SW480 (cell line): ENCODE measurements at regions not wholly inside any gene's neighbourhood (a gene's known extent, or its start where the extent isn't known, plus 50 kb on each side); places are given as distances from the start of the nearest gene placed in this dataset.

Experiments used
- DNase-seq: peaks from one replicate; pipeline ENCODE4 v3.0.0-alpha.2; 2016; ENCODE audit warnings: low spot score

- DNase-seq: no peak
These were observed 433.8 kb upstream of the TCF4 start for GRCh38 chr18:56021809-56022195.

GRCh38 chr18:56021136-56021808, 433.3 kb upstream of the TCF4 start:
- DNase-seq: no peak

GRCh38 chr18:56019908-56020307, 431.9 kb upstream of the TCF4 start:
- no peak for DNase-seq

GRCh38 chr18:56019156-56019555, 431.2 kb upstream of the TCF4 start:
- DNase-seq: no peak

GRCh38 chr18:56009411-56009810, 421.4 kb upstream of the TCF4 start:
- DNase-seq: no peak

GRCh38 chr18:56003720-56004088, 415.7 kb upstream of the TCF4 start:
- DNase-seq: no peak

- DNase-seq: no peak
These were observed 415.2 kb upstream of the TCF4 start for GRCh38 chr18:56003009-56003719.

- no peak for DNase-seq
These were observed 413.6 kb upstream of the TCF4 start for GRCh38 chr18:56001576-56001975.

- no peak for DNase-seq
These were observed 412.0 kb upstream of the TCF4 start for GRCh38 chr18:56000041-56000440.

- DNase-seq: no peak
These were observed 411.6 kb upstream of the TCF4 start for GRCh38 chr18:55999641-56000040.

GRCh38 chr18:55998801-55999385, 410.9 kb upstream of the TCF4 start:
- DNase-seq: no peak

GRCh38 chr18:55998071-55998522, 410.1 kb upstream of the TCF4 start:
- DNase-seq: no peak

GRCh38 chr18:55997151-55997561, 409.2 kb upstream of the TCF4 start:
- DNase-seq: no peak

- no peak for DNase-seq
These were observed 408.7 kb upstream of the TCF4 start for GRCh38 chr18:55996717-55997116.

GRCh38 chr18:55990186-55990585, 402.2 kb upstream of the TCF4 start:
- DNase-seq: no peak

GRCh38 chr18:55988537-55988936, 400.5 kb upstream of the TCF4 start:
- DNase-seq: no peak

- no peak for DNase-seq
These were observed 395.4 kb upstream of the TCF4 start for GRCh38 chr18:55983433-55983832.

- no peak for DNase-seq
These were observed 395.0 kb upstream of the TCF4 start for GRCh38 chr18:55982992-55983391.

- no peak for DNase-seq
These were observed 393.9 kb upstream of the TCF4 start for GRCh38 chr18:55981712-55982475.

GRCh38 chr18:55974521-55974920, 386.5 kb upstream of the TCF4 start:
- no peak for DNase-seq

GRCh38 chr18:55968550-55968949, 380.6 kb upstream of the TCF4 start:
- DNase-seq: no peak

GRCh38 chr18:55967019-55967418, 379.0 kb upstream of the TCF4 start:
- no peak for DNase-seq

GRCh38 chr18:55964171-55964570, 376.2 kb upstream of the TCF4 start:
- no peak for DNase-seq
